DMS153 treated with DMSO at 0.1 percent for 48 hours (cell line): ENCODE measurements at regions not wholly inside any gene's neighbourhood (a gene's known extent, or its start where the extent isn't known, plus 50 kb on each side); places are given as distances from the start of the nearest gene placed in this dataset.

ENCODE experiments used
- DNase-seq: peaks from one replicate; lab custom pipeline; 2025; ENCODE audit not compliant: unreplicated experiment; lab: John Stamatoyannopoulos, UW

DNA sequence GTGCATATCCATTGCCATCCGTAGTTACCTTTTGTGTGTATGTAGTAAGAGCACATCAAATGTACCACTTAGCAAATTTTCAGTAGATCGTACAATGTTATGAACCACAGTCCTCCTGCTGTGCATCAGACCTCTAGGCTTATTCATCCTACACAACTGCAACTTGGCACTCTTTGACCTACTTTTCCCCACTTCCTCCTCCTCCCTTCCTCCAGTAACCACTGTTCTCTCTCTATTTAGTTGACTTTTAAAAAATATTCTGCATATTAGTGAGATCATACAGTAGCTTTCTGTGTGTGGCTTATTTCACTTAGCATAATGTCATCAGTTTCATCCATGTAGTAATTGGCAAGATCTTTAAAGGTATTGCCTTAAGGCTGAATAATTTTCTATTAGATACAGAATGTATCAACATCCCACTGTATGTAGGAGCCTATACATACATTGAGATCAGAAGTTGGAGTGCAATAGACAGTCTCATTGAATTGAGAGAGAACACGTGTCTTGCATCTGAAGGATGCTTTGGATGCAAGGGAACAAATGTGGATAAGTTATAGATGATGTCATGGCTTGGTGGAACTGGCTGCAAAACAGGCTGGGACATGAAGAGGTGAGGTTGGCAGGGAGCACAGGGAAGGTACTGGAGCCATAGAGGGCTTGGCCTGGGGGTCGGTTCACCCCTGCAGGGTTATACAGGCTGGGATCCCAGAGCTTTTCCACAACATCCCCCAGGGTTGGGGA lies 83.0 kb upstream of the FAM180A start:
- DNase-seq = no peak

DNA sequence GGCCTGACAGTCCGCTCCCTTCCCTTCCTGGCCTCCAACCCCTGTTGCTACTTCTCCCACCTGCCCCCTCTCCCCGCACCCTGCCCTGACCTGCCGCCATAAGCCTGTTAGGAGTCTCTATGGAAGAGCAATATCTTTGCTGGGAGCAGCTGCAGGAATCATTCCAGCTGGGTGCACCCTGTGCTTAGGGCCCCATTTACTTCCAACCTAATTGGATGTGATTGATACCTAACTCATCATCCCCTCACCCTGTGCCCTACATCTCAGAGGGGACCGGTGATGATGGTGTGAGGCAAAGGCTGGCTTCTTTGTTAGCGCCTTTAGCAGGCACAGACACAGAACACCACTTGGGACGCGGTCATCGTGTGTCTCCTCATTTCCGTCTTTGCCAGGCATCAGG lies 80.0 kb upstream of the FAM180A start:
- no peak for DNase-seq

DNA sequence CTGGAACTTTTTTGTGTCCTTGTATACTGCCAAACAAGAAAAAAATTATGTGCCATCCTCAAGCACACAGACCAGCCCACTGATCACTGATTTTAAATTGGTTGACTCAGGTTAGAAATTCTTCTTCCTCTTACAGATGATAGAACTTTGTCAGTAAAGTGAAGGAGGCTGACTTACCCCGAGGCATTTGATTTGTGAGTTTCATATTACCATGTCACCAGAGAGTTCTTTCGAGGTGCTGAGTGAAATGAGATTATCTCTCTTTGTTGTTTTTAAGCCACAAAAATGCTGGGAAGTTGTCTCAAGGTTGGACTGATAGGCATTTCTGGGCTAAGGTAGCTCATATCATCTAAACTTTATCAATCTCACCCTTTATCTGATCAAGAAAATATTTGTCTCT lies 78.8 kb upstream of the FAM180A start:
- DNase-seq = no peak

DNA sequence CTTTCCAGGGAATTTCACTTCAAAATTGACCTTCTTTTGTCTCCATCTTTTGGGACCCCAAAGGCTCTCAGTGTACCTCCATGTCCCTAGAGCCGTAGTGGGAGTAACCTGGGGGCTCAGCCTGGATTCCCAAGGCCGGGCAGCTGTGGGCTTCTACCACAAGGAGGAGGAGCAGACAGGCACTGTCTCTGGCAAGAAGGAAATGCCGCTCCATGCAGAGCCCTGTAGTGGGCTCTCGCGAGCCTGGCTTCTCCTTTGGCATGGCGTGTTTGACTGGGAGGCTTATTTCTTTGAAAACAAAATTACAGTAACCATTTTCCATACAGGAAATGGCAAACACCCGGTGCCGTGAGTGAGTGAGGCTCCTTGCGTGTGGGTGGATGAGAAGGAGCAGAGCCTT lies 76.8 kb upstream of the FAM180A start:
- no peak for DNase-seq

DNA sequence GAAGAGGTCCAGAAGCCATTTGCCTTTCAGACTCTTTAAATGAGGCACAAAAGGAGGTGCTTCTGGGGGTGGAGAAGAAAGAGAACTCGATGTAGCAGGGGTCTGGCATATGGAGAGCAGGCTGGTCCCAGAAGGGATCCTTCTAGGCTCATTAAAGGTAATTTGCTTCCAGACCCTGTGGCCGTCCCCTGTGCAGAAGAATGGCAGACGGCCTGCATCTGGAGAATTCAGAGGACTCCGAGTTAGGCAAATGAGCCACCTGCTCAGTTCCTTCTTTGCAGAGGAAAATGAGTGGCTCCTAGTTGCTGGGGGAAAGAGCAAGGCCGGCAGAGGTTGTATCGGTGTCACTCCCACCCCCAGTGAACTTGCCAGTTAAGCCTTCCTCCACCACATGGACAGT lies 73.8 kb upstream of the FAM180A start:
- no peak for DNase-seq

DNA sequence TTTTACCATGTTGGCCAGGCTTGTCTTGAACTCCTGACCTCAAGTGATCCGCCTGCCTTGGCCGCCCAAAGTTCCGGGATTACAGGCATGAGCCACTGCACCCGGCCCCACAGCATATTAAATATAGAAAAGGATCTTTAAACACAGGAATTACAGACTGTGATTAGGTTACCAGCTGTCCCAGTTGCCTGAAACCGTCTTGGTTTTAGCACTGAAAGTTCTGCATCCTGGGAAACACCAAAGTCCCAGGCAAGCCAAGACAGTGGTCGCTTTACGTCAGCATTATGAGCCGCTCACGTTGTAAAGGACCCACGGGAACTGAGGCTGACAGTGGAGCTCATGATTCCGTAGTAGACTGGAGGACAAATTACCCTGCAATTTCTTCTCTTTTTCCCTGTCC lies 69.0 kb upstream of the FAM180A start:
- DNase-seq = no peak

DNA sequence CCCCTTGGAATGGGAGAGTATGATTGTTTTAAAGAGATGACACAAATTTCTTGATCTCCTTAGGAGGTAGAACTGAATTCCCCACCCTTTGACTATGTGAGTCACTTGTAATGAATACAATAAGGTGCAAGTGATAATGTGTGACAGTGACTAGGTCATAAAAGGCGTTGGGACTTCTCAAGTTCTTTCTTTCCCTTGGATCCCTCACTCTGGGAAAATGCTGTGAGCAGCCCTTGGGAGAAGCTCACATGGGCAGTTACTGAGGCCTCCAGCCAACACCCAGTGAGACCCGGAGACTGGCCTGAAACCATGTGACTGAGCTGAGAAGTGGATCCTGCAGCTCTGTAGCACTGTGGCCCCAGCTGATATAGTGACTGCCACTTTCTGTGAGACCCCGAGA lies 66.4 kb upstream of the FAM180A start:
- no peak for DNase-seq

DNA sequence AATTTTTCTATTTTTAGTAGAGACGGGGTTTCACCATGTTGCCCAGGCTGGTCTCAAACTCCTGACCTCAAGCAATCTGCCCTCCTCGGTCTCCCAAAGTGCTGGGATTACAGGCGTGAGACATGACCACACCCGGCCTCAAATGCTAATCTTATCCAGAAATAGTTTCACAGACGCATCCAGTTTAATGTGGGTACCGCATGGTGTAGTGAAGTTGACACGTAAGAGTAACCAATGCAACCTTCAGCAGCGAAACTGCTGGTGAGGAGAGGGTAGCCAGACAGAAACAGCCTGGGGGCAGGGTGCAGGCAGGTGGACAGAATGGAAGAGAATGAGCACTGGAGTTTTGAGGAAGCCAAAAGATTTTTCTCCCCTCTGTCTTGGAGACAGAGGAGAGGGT lies 63.5 kb upstream of the FAM180A start:
- DNase-seq = no peak

DNA sequence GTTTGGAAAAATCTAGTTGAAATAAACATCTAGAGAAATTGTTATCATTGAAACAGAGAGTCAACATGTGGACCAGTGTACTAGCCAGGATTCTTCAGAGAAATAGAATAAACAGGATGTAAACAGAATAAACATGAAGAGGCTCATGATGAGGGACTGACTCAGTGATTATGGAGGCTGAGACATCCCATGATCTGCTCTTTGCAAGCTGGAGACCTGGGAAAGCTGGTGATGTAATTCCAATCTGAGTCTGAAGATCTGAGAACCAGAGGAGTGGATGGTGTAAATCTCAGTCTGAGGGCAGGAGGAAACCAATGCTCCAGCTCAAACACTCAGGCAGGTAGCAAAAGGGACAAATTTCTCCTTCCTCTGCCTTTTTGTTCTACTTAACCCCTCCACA lies 62.9 kb upstream of the FAM180A start:
- no peak for DNase-seq

DNA sequence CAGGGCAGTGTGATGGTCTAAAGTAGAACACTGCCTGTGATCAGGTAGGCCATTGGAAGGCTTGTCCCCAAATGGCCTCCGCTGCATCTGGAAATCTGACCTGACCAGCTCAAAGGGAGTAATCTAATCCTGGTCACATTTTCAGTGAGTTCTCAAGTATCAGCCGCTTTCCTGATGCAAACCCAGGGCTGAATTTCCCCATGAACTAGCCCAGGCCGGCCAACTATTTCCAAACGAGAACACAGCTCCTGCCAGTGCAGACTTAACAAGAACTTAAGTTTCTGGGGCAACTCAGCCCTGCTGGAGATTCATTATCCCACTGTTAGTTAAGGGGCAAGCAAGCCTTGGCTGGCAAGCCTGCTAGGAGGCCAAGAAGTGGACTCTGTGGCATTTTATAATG lies 59.6 kb upstream of the FAM180A start:
- DNase-seq = no peak

DNA sequence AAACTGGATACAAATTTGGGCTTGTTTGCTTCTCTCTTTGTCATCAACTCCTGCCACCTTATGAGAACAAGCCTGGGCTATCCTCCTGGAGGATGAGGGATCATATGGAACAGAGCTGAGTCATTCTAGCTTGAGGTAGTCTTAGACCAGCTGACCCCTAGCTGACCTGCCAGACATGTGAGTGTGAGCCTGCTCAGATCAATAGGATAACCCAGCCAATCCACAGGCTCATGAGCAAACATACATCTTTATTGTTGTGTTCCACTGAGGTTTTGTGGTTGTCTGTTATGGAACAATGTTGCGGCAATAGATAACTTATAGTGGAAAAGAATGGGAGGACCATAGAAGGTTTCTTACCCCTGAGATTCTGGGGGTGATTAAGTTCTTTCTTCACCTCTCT lies 54.5 kb upstream of the FAM180A start:
- DNase-seq = no peak

DNA sequence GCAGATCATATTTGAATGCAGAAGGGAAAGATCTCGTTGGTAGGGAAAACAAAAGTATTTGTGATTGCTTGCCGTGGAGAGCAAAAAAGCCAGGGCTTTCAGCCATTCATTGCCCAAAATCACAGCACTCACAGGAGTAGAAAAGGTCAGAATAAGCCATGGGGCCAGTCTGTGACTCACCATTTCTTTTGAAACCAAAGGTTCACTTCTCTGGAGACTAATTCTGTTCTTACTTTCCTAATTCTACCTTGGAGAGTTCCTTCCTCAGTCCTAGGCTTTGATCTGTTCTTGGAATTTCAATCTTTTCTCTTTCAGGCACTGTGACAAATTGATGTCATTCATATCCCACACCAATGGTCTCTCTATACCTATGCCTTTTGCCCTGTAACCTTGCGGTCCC lies 54.1 kb upstream of the FAM180A start:
- DNase-seq = no peak

DNA sequence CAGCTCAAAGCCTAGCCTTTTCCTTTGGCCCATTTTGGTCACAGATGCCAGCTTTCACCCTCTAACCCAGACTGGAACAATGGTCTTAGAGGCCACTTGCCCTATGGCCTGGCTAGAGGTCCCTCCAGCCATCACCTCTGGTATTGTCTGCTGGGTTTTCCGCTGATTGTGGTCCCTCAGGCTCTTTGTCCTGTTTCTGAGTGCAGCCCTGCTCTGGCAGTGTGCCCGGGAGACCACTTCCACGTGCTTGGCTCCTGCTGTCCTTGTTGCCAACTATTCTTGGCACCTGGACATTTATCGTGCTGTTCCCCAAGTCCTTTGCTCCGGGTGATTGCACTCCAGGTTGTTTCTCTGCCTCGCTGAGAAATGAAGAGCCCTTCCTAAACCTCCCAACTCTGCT lies 53.3 kb upstream of the FAM180A start:
- peak; percentile 6 for DNase-seq

DNA sequence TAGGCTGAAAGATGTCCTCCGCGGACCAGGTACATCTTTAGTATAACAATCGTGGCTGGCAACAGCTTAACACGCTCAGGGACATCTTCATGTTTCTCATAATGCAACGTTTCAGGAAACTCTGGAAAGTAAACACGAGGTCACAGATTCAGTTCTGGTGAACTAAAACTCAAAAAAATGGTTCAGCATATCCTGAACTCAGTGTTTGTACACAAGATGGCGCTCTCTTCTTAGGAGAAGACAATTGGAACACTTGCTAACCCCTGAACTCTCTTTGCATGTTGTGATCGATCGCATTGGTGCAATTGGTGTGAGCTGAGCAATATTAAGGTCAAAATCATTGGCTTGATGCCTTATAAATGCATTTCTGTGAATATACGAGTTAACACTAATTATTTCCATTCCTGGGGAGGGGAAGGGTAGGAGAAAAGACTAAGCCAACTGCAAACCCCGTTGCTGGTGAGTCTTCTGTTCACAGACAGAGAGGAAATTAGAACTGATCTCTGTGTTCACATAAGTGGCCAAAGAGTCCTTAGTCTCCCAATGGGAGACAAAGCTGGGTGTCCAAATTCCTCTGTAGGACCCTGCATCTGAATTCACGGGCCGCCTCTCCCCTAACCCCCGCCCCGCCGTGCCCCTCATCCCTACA lies 52.6 kb upstream of the FAM180A start:
- peak; percentile 84 for DNase-seq

DNA sequence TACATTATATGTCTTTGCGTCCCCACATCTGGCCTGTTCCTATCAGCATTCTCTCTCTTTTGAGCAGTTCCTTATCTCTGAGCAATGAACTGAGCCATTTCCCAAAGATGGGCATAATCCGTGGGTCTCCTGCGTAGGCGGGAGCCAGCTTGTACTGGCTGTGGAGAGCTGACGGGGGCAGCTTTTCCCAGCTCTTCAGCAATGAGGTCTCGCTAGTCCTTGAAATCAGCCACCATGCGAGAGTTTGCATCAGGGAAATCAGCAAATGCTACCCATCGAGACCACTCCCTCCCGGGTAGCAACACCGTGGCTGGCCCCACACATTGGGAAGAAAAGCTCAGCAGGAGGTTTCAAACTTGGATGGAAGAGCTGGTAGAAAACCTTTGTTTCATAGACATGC lies 51.9 kb upstream of the FAM180A start:
- DNase-seq = no peak

DNA sequence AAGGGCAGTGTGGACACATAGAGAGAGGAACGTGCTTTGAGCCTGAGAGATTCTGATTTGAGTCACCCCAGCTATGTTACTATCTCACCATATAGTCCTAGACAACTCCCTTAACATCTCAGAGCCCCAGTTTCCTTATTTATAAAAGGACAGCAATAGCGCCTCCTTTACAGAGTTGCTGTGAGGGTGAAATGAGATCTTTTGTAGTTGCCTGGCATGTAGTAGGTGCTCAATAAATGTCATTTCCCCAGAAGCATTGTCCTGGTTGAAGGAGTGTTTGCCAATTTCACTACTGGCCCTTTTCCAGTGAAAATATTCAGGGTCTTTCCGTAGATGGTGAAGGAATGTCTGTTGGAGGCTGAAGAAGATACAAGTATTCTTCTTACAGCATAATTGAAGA lies 51.3 kb upstream of the FAM180A start:
- no peak for DNase-seq
